Vagina (tissue), 2 donors: ENCODE measurements at regions not wholly inside any gene's neighbourhood (a gene's known extent, or its start where the extent isn't known, plus 50 kb on each side); places are given as distances from the start of the nearest gene placed in this dataset.

Experiments used
- DNase-seq, 2 donors: peaks; one replicate each; pipeline ENCODE4 v3.0.0-alpha.2; 2017; ENCODE audit errors: extremely low spot score in 2 of 2
- H3K27ac ChIP-seq: fragments of 200-600 bp; sonication (generic); one replicate; pipeline ENCODE4 v1.5.1; 2019
- H3K27me3 ChIP-seq: fragments of 200-600 bp; sonication (generic); one replicate; pipeline ENCODE4 v1.5.1; 2019
- H3K36me3 ChIP-seq, 2 donors: fragments of 200-600 bp; sonication (generic); one replicate each; pipeline ENCODE4 v1.5.1; 2017 to 2019
- H3K4me1 ChIP-seq: fragments of 200-600 bp; sonication (generic); one replicate; pipeline ENCODE4 v1.5.1; 2019
- H3K4me3 ChIP-seq, 2 donors: fragments of 200-600 bp; sonication (generic); 1 replicate in 1 of 2; 2 replicates in 1 of 2; pipeline ENCODE4 v1.5.1; 2016 to 2019
- H3K9me3 ChIP-seq: fragments of 200-600 bp; sonication (generic); one replicate; pipeline ENCODE4 v1.5.1; 2019
- POLR2A ChIP-seq, 2 donors: fragments of 450-650 bp; IDR thresholded peaks; one replicate each; pipeline ENCODE4 v1.6.1; 2017; ENCODE audit warnings: antibody characterized with exemption in 2 of 2, mild to moderate bottlenecking in 2 of 2, moderate library complexity in 2 of 2
- POLR2AphosphoS5 ChIP-seq, 2 donors: sonication (generic); formaldehyde crosslinking; IDR thresholded peaks; one replicate each; pipeline ENCODE4 v1.9.0; 2017; ENCODE audit warnings: antibody characterized with exemption in 2 of 2, mild to moderate bottlenecking in 2 of 2, low read depth in 1 of 2; ENCODE audit not compliant: insufficient read depth in 1 of 2
- intact Hi-C: fragments of 100-400 bp; cut with DNase I; formaldehyde crosslinking; loops from one replicate; pipeline ENCODE4 v1.15.1; 2023
- TF ChIP-seq, protein P1 (sequence below), 3 experiments: fragments of 450-650 bp in 2 of 3; fragments of 200-600 bp in 1 of 3; sonication (generic) in 1 of 3; IDR thresholded peaks; one replicate each; pipeline ENCODE4 v1.5.1; 2017 to 2019; ENCODE audit warnings: antibody characterized with exemption in 3 of 3, mild to moderate bottlenecking in 2 of 3, moderate library complexity in 2 of 3

GRCh38 chr10:58028597-58029366 is 238.9 kb downstream of the IPMK start:
- Histone ChIP-seq H3K4me1 (no peaks in the 10 kb centered on the region), H3K9me3 (no peaks in the 10 kb centered on the region), H3K27me3 (no peaks in the 10 kb centered on the region), H3K36me3 (no peaks in the 10 kb centered on the region), H3K4me3 (no peak overlapping the region), H3K27ac (no peak overlapping the region)
- no peak for TF ChIP-seq POLR2AphosphoS5 (IDR thresholded peaks at IDR 0.05; ENCODE audit: insufficient read depth in 1 of 2, low read depth in 1 of 2)
- DNase-seq = no peak
- intact Hi-C loops = no loop called here

- H3K27ac ChIP-seq = no peak overlapping the region
- no peak for DNase-seq
- H3K4me3 ChIP-seq = no peak overlapping the region
- H3K36me3 ChIP-seq = no peaks in the 10 kb centered on the region
- no peak for TF ChIP-seq POLR2AphosphoS5 (IDR thresholded peaks at IDR 0.05; ENCODE audit: insufficient read depth in 1 of 2, low read depth in 1 of 2)
- no peaks in the 10 kb centered on the region for H3K9me3 ChIP-seq
- no peaks in the 10 kb centered on the region for H3K27me3 ChIP-seq
- intact Hi-C loops = no loop called here
- no peaks in the 10 kb centered on the region for H3K4me1 ChIP-seq
These were observed 240.3 kb downstream of the IPMK start for GRCh38 chr10:58027426-58027825.

DNA sequence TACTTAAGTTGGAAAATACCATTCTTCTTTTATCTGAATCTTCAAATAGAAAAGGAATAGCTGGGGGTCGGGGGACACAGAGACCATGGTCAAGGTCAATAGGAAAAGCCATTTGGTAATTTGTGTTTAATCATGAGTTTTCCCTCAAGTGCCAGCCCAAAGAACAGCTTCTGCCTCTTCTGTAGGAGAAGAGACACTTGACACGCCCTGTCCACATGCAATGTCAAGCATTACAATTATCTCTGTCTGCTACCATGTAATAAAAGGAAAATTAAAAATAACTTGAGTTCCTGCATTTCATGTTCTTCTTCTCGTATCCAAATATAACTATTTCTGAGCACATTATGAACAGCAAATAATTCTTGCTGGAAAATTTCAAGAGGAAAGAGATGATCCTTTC is 241.7 kb downstream of the IPMK start:
- TF ChIP-seq POLR2A (IDR thresholded peaks at IDR 0.05) (no peak), POLR2AphosphoS5 (IDR thresholded peaks at IDR 0.05; ENCODE audit: insufficient read depth in 1 of 2, low read depth in 1 of 2) (no peak)
- TF ChIP-seq, protein P1, sequence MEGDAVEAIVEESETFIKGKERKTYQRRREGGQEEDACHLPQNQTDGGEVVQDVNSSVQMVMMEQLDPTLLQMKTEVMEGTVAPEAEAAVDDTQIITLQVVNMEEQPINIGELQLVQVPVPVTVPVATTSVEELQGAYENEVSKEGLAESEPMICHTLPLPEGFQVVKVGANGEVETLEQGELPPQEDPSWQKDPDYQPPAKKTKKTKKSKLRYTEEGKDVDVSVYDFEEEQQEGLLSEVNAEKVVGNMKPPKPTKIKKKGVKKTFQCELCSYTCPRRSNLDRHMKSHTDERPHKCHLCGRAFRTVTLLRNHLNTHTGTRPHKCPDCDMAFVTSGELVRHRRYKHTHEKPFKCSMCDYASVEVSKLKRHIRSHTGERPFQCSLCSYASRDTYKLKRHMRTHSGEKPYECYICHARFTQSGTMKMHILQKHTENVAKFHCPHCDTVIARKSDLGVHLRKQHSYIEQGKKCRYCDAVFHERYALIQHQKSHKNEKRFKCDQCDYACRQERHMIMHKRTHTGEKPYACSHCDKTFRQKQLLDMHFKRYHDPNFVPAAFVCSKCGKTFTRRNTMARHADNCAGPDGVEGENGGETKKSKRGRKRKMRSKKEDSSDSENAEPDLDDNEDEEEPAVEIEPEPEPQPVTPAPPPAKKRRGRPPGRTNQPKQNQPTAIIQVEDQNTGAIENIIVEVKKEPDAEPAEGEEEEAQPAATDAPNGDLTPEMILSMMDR (IDR thresholded peaks at IDR 0.05) = no peak
- H3K4me3 ChIP-seq = no peak overlapping the region
- intact Hi-C loops = no loop called here
- DNase-seq = no peak
- H3K36me3 ChIP-seq = no peaks in the 10 kb centered on the region
- H3K27ac ChIP-seq = no peak overlapping the region
- no peaks in the 10 kb centered on the region for H3K27me3 ChIP-seq
- no peaks in the 10 kb centered on the region for H3K9me3 ChIP-seq
- no peaks in the 10 kb centered on the region for H3K4me1 ChIP-seq

DNA sequence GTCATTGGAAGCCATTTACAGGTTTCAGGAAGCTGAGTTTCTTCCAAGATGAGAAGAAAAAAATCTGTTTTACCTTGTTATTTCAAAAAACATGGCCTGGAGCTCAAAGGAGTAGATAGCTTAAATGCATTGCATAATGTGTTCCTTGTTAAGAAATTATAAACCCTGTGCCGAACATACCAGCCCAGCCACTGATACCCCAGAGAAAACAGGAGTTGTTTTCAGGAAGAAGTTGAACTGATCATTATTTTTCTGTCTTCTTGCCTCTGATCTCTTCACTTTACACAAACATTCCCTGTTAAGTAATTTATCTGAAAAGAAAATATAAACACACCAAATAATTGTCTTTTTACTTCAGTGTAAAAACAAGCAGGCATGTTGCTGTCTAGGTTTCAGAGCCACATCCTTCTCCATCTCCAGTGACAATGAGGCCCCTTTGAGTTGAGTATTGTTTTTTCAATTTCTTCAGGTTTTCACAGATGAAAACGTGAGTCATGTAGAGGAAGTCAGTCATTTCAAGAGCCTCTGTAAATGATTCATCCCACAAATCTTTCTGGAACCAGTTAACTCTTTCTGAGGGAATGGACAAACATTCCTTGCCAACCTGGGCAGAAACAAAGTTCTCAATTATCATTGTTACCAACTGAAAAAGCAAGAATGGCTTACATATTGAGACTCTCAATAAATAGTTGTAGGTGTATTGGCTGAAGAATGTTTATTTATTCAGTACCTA is 244.2 kb downstream of the IPMK start:
- no peak for DNase-seq
- Histone ChIP-seq H3K9me3 (no peaks in the 10 kb centered on the region), H3K4me1 (no peaks in the 10 kb centered on the region), H3K27ac (no peak overlapping the region), H3K36me3 (no peaks in the 10 kb centered on the region), H3K27me3 (no peaks in the 10 kb centered on the region), H3K4me3 (no peak overlapping the region)
- TF ChIP-seq POLR2AphosphoS5 (IDR thresholded peaks at IDR 0.05; ENCODE audit: insufficient read depth in 1 of 2, low read depth in 1 of 2) = no peak
- TF ChIP-seq, protein P1 (IDR thresholded peaks at IDR 0.05) = no peak
- TF ChIP-seq POLR2A (IDR thresholded peaks at IDR 0.05) = no peak
- intact Hi-C loops = no loop called here

DNA sequence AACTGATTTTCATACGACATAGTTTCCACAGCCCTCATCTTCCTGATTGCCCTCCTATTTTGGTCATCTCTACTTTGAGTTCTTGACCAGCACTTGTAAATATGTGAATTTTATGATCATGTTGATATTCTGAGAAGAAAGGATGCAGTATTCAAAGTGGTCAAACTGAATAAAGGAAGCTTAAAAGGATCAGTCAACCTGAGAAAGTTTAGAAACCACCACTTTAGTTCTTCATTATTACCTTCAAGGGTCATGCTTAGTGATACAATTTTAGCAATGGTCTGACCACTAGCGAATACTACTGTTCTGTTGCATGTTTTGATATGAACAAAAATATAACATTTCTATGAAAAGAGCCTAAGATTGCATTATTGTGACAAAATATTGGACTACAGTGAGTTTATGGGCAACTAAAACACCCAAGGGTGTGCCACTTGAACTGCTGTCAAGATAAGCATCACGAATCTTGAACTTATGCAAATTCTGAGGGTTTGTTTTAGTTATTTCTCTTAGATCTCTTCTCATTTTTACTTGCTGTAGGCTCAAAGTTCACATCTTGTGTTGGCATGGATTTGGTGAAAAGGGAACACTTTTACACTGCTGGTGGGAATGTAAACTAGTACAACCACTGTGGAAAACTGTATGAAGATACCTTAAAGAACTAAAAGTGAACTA is 247.7 kb downstream of the IPMK start:
- intact Hi-C loops = loop anchor here (5.0 kb wide), 1 partner anchor 1703 kb away; no protein-coding TSS in a partner anchor
- H3K27me3 ChIP-seq = no peaks in the 10 kb centered on the region
- TF ChIP-seq, protein P1 (IDR thresholded peaks at IDR 0.05) = no peak
- TF ChIP-seq POLR2A (IDR thresholded peaks at IDR 0.05) (no peak), POLR2AphosphoS5 (IDR thresholded peaks at IDR 0.05; ENCODE audit: insufficient read depth in 1 of 2, low read depth in 1 of 2) (no peak)
- H3K27ac ChIP-seq = no peak overlapping the region
- no peaks in the 10 kb centered on the region for H3K9me3 ChIP-seq
- no peaks in the 10 kb centered on the region for H3K36me3 ChIP-seq
- DNase-seq = no peak
- H3K4me3 ChIP-seq = no peak overlapping the region
- no peaks in the 10 kb centered on the region for H3K4me1 ChIP-seq
